GM18502 (cell line): ENCODE measurements at regions not wholly inside any gene's neighbourhood (a gene's known extent, or its start where the extent isn't known, plus 50 kb on each side); places are given as distances from the start of the nearest gene placed in this dataset.
"Not testable (repeated sequence)": the region's sequence is repeated elsewhere in the genome, so short reads cannot be mapped to it uniquely, and the experiment has no call there.

Source experiments
- ATAC-seq: cut with Tn5 transposase; IDR thresholded peaks from one replicate; pipeline ENCODE4 v1.9.1; 2021; ENCODE audit warnings: mild to moderate bottlenecking; ENCODE audit not compliant: unreplicated experiment, poor library complexity

DNA sequence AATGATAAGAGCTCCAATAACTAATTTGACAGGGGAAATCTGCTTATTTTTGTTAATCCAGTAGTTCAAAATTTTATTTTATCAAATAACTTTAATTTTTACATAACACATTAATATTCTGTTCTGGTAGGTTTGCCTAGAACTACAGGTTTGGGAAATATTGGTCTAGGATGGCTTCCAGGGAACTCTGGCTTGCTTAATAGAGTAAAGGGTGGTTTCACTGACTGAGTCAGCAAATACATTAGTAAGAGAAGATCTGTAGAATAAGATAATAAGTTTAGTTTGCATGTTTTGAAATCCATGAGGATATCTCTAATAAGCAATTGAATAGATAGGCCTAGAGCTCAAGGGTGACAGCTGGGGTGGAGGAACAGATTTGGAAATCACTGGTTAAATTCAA is 500.7 kb downstream of the ZNF674 start:
- ATAC-seq: no peak

DNA sequence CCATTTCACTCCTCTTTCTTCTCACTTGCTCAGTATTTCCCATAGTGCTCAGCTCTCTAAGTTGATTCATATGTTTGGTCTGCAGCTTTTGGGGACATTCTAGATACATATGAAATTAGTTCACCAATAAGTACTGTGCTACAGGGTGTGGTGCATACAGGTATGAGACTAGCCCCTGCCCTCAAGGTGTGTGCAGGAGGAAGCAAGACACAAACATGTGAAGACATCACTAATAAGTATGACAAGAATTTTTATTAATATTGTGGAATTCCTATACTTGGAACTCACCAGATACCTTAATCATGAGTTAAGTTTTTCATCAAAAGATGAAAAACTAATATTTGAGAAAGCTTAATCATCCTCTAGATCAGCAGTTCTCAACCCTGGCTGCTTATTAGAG is 505.2 kb downstream of the ZNF674 start:
- no peak for ATAC-seq

DNA sequence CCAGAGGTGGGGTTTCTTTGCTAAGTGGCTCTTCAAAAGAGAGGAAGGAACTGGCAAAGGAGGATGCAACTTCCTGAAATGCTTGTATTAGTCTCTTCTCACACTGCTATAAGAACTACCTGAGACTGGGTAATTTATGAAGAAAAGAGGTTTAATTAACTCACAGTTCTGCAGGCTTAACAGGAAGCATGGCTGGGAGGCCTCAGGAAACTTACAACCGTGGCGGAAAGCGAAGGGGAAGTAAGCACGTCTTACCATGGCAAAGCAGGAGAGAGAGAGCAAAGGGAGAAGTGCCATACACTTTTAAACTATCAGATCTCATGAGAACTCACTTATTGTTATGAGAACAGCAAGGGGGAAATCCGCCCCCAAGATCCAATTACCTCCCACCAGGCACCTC is 505.7 kb downstream of the ZNF674 start:
- no peak for ATAC-seq

DNA sequence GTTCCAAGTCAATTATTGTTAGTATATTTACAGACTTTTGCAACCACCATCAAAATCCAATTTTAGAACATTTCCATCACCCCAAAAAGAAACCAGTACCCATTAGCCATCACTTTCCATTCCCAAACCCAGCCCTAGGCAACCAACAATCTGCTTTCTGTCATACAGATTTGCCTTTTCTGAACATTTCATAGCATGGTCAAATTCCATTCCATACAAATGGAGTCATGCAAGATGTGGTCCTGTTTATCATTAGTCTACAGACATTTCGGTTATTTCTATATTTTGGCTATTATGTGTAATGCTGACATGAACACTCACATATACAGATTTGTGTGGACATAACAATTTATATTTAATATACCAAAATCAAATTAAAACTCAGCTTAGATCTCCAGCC is 508.7 kb downstream of the ZNF674 start:
- ATAC-seq: no peak

DNA sequence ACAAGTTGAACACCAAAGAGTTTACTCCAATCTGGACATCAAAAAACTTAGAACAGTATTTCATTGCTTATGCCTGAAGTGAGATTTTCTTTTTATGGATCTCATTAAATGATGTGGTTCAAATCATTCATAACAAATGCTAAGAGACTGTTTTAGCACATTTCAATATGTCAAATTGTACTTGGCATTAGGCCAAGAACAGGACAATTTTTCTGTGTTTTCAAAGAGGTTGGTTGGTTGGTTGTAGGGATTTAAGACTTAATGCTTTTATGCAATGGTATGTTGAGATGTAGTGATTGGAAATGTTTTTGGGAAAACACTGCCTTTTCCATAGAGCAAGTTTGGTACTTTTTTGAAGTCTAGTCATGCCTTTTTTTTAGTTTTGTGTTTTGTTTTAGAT is 510.4 kb downstream of the ZNF674 start:
- ATAC-seq: no peak

DNA sequence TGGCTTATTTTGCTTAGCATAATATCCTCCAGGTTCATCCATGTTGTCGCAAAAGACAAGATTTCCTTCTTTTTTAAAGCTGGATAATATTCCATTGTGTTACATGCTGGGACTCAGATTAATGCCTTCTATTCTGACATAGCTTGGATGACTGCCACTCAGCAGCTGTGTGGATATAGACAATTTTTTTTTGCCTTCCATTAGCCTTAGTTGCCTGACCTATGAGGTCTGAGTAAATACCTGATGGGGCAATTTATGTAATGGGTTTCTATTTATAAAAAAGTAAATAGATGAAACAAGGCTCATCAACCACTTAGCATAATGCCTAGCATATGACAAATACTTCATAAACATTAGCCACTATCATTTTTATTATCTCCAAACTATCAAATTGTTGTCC is 515.4 kb downstream of the ZNF674 start:
- ATAC-seq: no peak

DNA sequence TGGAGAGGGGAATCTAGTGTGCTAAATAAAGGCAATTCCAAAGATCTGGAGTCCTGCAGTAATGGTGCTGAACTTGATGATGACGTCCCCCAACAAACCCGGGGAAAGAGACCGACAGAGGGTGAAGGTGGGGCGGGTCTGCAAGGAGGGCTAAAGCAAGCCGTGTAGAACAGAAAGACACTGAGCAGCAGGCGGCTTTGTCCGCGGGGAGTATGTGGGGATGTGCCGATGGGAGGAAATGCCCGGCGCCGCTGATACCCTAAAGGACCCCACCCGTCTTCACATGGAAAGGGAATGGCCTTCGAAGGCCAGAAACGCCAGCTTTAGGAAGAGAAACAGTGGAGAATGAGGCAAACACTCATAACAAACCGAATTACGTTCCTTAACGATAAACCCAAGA is 528.9 kb downstream of the ZNF674 start:
- ATAC-seq: no peak

DNA sequence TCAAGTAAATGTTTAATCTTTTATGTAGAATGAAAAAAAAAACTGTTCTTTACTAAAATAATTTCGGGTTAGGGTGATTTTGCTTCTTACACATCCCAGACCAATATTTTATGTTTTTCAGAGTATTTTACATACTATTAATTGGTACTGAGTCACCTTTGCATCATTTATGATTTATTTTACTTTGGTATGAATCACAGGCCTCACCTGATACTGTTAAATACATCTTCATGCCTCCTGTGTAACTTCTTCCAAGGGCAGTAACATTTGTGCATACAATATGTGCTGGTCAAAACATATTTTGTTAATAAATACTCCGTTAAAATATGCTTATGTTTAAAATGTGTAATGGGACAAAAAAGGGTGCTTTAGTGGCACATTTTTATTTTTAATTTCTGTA is 529.6 kb downstream of the ZNF674 start:
- no peak for ATAC-seq

DNA sequence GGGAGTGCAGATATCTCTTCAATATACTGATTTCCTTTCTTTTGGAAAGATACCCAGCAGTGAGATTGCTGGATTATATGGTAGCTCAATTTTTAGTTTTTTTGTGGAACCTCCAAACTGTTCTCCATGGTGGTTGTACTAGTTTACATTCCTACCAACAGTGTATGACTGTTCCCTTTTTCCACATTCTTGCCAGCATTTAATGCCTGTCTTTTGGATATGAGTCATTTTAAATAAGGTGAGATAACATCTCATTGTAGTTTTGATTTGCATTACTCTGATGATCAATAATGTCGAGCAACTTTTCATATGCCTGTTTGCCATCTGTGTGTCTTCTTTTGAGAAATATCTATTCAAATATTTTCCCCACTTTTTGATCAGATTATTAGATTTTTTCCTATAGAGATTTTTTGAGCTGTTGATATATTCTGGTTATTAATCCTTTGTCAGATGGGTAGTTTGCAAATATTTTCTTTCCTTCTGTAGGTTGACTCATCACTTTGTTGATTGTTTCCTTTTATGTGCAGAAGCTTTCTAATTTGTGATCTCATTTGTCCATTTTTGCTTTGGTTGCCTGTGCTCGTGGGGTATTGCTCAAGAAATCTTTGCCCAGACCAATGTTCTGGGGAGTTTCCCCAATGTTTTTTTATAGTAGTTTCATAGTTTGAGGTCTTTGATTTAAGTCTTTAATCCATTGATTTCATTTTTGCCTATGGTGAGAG is 552.7 kb downstream of the ZNF674 start:
- no peak for ATAC-seq

DNA sequence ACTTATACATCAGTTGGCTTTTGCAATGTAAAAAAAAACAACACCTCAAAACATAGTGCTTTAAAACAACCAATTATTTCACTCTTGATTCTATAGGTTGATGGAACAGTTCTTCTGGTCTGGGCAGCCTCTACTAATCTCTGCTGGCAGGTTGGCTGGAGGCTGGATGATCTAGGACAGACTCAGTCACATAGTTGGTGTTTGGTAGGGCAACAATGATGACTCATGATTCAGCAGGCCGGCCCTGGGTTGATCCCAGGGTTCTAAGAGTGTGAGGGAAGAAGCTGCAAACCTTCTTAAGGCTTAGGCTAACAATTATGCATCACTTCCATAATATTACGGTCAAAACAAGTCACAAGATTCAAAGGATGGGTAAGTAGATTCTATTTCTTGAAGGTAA is 558.2 kb downstream of the ZNF674 start:
- no peak for ATAC-seq

DNA sequence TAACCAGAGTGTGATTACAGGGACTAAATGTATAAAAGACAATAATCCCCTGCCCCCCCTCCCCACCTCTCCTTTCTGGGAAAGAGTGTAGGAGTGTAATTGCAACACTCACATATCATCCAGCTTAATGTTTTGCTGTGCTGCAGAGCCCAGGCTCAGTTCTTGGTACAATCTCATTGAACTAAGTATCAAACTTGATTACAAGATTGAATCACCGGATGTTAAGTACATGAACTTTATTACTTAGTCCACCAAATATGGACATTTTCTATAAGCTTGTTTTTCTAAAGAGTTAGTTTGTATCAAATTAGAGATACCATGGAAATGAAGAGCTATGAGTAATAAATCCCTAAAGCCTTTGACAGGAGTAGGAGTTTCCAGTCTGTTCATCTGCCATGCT is 559.1 kb downstream of the ZNF674 start:
- ATAC-seq: no peak

DNA sequence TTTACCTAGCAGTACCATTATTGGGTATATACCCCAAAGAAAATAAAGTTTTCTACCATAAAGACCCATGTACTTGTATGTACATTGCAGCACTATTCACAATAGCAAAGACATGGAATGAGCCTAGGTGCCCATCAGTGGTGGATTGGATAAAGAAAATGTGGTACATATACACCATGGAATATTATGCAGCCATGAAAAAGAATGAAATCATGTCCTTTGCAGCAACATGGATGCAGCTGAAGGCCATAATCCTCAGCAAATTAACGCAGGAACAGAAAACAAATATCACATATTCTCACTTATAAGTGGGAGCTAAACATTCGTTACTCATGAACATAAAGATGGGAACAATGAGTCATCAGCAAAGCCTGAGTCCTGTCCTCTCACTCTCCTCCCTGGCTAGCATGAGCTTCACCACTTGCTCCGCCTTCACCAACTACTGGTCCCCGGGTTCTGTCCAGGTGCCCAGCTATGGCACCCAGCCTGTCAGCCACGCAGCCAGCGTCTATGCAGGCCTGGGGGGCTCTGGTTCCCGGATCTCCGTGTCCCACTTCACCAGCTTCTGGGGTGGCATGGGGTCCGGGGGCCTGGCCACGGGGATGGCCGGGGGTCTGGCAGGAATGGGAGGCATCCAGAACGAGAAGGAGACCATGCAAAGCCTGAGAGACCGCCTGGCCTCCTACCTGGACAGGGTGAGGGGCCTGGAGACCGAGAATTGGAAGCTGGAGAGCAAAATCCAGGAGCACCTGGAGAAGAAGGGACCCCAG is 562.1 kb downstream of the ZNF674 start:
- not testable (repeated sequence) for ATAC-seq

DNA sequence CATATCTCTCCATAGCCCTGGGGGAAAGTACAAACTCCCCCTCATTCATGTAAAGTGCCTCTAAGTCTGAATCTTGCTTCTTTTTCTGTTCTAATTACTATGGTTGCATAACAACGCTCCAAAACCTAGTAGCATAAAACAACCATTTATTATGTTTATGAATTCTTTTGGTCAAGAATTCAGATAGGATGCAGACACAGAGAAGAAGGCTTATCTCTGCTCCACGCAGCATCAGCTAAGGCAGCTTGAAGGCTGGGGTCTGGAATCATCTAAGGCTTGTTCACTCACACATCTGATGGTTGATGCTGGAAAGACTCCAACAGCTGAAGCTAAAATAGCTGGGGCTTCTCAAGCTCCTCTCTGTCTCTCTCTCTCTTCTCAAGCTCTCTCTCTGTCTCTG is 564.5 kb downstream of the ZNF674 start:
- no peak for ATAC-seq

DNA sequence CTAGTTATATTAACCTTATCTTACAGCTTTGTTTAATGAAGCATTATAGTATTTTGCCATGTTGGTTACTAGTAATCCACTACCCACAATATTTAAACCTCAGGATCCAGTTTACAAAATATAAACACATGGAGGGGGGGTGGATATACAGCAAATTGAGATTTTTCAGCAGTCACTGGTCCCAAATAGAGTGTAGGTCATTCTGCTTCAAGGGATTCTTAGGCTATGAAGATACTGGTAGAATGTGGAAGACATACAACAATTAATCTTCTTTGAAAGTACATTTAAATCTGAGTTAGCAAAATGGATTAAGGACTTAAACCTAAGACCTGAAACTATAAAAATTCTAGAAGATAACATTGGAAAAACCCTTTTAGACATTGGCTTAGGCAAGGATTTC is 569.6 kb downstream of the ZNF674 start:
- ATAC-seq: no peak

DNA sequence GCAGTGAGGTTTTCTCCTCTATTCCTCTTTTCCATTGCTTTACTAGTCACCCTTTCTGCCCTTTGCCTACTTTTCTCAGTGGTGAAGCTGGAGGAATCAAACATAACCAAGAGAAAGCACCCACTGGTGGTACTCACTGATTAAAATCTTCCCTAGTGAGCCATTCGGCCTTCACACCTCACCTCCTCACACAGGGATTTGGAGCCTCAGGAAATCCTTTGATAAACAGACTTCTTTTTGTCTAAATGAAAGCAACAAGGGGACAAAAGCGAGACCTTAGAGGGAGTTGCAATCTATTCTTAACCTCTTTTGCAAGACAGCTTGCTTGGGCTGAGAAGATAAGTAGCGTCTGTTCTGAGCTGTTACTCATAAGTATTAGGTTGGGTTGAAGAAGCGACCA is 572.6 kb downstream of the ZNF674 start:
- no peak for ATAC-seq

DNA sequence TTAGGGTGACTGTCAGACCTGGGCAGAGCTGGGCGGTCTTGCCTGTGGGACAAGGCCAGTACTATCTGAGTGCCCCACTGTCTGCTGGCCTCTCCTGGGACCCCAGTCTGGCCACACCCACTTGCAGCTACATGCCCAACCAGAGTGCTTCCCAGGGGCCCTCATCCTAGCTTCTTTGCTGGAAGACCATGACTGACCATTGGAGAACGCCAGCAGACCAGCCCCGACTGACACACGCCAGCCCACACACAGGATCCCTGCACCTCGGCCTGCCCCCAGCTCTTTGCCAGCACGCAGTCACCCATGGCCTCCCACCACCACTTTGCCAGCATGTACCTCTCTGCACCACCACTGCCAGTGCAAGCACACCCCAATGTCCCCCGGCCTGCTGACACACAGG is 585.7 kb downstream of the ZNF674 start:
- ATAC-seq: no peak

DNA sequence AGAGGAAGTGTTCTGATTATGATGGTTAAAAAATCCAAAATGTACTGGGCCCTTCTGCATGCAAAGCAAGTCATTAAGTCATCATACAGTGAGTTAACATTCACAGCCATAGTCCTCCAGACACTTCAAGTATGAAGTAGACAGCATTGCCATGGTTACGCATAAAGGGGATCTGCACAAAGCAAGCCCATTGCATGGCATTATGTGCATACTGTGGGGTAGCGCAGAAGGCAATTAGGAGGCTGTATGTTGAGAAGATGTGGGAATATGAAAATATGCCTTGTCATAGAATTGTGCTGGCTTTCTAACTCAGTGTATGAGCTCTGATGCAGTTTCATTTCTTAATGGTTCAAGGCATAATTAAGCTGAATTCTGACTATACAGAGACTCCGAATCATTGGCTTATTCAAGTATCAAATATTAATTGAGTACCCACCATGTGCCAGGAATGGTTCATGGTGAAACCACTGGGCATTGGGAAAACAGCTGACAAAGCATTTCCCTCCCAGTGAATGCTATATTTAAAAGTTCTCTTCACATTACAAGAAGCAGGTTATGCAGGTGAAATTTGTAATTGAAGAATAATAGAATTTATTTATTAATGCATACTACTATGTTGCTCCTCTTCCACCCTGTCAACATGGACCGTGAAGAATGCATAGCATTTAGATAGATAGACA is 588.9 kb downstream of the ZNF674 start:
- no peak for ATAC-seq

DNA sequence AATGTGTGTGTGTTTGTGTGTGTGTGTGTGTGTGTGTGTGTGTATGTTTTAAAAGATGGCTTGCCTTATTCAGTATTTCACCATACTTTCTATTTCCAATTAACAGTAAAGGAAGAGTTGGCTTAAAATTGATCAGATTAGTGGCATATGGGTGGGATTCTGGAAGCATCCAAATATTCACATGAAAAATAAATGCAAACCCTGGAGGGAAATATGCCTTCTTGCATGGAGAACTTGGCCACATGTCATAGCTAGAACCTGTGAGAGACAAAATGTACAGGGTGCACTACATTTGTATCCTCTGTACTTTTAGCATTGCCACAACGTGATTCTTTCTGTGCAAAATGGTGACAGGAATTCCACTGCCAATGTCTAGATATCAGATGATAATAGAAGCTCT is 589.6 kb downstream of the ZNF674 start:
- ATAC-seq: no peak

DNA sequence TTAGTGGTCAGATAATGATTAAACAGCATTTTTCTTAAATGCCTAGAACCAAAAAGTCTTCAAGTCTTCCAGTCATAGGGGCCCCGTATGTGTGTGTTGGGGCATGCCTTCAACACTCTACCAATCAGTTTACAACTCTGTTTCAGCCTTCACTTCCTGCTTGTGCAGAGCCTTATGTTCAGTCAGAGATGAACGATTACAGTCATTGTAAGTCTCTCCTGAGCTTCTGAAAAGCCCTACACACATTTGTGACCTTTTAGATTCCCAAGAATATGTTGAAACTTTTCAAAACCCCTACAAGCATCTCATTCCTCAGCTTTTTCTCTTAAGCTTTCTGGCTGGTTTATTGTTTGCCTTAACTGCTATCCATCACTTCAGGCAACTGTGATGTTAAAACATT is 591.2 kb downstream of the ZNF674 start:
- ATAC-seq: no peak

DNA sequence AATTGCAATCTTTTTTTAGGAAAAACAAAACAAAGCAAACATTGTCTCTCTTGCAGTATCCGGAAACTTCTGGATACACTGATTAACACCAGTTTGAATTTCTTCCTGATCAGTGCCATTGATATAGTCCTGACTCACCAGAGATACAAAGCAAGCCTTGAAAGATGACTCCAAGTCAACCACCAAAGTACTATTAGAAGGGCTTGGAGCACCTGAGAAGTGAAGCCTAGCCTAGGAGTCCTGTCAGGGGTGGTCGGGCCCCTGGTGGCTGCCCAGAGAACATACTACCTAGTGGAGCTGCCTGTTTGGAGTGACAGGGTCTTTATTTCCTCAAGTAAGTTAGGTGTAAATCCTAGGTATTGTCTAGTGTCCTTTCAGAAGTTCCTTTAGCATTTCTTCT is 593.2 kb downstream of the ZNF674 start:
- ATAC-seq: no peak

DNA sequence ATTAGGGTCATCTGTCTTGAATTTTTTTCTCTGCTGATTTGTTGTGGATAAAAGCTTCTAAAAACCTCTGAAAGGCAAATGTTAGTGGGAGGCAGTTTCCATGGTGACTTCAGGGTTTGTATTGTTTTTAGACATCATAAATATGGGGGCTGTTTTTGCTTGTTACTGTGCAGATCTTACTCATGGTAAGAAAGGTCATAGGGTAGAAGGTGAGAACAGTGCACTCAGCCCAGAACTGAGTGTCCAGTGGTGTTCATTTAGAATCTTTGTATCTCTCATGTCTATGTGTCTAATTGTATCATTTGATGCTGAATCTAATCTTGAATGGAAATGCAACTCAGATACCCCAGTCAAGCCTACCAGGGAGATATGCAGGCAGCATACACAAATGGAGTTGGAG is 609.8 kb downstream of the ZNF674 start:
- no peak for ATAC-seq

DNA sequence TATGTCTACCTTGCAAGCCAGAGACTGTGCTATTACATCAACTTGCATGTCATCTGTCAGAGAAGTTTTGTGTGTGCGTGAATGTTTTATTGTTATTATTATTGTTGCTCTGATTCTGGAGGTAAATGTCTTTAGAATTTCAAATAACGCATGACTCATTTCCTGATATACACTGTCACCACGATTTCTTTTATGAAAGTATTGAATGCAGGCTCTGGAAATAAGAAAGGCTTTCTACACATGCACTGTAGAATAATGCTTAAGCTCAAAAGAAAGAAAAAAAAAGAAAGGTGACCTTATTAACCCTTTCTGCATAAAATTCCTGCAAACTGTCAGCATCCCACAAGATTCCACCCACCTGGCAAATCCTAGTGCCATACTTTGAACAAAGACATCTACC is 632.9 kb downstream of the ZNF674 start:
- no peak for ATAC-seq
